Caki2 (cell line): ENCODE measurements at regions not wholly inside any gene's neighbourhood (a gene's known extent, or its start where the extent isn't known, plus 50 kb on each side); places are given as distances from the start of the nearest gene placed in this dataset.
A peak's percentile ranks its signal among the peaks of the same experiment; 100 is the strongest.
"Not testable (repeated sequence)": the region's sequence is repeated elsewhere in the genome, so short reads cannot be mapped to it uniquely, and the experiment has no call there.

Experiments used
- DNase-seq: peaks from one replicate; pipeline ENCODE4 v3.0.0-alpha.2; 2015; ENCODE audit warnings: low read depth
- in situ Hi-C: cut with HindIII; loops from 2 replicates; pipeline ENCODE4 v1.10.0; 2016; ENCODE audit warnings: low sequenced_read_pairs, low pct_unique_long_range_greater_than_20kb, mixed read lengths

DNA sequence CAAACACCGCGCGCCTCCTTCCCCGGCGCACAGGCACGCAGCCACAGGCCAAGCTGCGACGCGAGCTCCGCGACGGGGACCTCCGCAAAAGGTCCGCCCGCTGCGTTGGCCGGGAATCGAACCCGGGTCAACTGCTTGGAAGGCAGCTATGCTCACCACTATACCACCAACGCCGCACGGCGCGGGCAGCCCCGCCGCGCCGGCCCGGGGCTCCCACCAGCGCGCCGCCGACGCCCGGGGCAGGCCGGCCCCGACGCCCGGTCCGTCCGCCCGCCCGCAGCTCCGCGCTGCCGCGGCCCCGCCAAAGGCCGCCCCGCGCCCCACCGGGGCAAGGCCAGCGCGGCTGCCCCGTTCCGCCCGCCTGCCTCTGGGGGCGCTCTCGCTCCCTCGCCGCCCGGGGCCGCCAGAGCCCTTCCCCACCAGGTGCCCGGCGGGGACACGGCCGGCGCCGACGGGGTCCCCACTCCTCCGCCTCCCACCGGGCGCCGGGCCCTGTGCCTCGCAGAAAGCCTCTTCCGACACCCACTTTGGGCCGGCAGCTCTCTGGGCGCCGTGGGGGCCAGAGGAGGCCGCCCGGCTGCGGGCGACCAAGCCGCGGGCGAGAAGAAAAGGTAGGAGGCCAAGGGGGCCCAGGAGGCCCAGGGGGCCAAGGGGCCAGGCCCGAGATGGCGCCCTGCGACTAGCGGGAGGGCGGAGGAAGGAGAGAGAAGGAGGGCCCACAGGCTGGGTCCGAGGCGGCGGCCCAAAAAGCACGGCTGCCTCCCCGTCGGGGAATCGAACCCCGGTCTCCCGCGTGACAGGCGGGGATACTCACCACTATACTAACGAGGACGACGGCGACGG is 50.2 kb upstream of the FCGR2A start:
- DNase-seq, in situ Hi-C loops: not testable (repeated sequence)

GRCh38 chr1:161453950-161454864 is 51.0 kb upstream of the FCGR2A start:
- in situ Hi-C loops, DNase-seq: not testable (repeated sequence)

DNA sequence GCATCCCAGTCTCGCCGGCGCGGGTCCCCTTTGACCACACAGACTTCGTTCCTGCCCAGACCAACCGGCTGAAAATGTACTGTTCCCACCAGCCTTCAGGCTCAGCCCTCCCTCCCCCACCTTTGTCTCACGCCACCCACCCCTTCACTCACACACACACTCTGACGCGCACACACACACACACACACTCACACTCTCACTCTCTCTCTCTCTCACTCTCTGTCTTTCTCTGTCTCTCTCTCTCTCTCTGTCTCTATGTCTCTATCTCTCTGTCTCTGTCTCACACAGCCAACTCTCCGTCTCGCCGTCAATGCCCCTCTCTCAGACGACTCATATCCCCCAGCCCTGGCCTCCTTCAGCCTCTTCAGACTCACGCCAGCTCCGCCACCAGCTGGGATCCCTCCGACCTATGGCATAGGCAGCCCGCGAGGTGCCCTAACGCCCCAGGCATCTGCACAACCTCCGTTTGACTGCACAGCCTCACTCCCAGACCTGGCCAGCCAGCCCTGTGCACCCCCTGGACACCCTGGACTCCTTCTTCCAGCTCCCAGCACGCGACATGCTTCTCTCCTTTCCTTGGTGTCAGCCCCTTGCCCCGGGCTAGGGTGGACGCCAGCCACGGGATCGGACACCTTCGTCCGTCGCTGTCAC is 53.4 kb upstream of the FCGR2A start:
- in situ Hi-C loops, DNase-seq: not testable (repeated sequence)

DNA sequence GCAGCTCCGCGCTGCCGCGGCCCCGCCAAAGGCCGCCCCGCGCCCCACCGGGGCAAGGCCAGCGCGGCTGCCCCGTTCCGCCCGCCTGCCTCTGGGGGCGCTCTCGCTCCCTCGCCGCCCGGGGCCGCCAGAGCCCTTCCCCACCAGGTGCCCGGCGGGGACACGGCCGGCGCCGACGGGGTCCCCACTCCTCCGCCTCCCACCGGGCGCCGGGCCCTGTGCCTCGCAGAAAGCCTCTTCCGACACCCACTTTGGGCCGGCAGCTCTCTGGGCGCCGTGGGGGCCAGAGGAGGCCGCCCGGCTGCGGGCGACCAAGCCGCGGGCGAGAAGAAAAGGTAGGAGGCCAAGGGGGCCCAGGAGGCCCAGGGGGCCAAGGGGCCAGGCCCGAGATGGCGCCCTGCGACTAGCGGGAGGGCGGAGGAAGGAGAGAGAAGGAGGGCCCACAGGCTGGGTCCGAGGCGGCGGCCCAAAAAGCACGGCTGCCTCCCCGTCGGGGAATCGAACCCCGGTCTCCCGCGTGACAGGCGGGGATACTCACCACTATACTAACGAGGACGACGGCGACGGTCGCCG is 57.4 kb upstream of the FCGR2A start:
- in situ Hi-C loops, DNase-seq: not testable (repeated sequence)

DNA sequence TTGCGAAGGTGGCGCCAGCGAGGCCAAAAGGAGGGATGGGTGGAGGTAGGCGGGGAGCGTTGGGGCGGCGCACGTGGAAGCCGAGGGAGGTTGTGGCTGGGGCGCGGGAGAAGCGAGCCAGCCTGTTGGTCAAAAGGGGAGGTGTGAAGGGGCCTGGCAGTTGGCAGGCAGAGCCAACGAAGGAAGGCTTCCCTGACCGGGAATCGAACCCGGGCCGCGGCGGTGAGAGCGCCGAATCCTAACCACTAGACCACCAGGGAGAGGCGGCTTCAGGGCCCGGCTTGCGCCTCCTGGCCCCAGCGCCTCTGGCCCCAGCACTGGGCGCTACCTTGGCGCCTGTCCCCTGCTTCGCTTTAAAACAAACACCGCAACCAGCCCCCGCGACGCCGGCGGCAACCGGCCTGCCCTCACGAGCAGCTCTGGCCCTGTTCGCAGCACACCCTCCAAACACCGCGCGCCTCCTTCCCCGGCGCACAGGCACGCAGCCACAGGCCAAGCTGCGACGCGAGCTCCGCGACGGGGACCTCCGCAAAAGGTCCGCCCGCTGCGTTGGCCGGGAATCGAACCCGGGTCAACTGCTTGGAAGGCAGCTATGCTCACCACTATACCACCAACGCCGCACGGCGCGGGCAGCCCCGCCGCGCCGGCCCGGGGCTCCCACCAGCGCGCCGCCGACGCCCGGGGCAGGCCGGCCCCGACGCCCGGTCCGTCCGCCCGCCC is 58.1 kb upstream of the FCGR2A start:
- DNase-seq, in situ Hi-C loops: not testable (repeated sequence)

DNA sequence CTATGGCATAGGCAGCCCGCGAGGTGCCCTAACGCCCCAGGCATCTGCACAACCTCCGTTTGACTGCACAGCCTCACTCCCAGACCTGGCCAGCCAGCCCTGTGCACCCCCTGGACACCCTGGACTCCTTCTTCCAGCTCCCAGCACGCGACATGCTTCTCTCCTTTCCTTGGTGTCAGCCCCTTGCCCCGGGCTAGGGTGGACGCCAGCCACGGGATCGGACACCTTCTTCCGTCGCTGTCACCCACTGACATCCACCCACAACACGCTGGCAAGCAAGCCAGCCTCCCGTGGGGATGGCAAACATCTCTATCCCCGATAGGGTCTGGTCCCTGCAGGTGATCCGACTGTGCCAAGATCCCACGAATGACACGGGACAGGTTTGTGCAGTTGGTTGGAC is 60.5 kb upstream of the FCGR2A start:
- in situ Hi-C loops, DNase-seq: not testable (repeated sequence)

DNA sequence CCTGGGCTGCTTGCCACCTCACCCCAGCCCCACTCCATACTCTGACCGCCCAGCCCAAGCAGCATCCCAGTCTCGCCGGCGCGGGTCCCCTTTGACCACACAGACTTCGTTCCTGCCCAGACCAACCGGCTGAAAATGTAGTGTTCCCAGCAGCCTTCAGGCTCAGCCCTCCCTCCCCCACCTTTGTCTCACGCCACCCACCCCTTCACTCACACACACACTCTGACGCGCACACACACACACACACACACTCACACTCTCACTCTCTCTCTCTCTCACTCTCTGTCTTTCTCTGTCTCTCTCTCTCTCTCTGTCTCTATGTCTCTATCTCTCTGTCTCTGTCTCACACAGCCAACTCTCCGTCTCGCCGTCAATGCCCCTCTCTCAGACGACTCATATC is 61.0 kb upstream of the FCGR2A start:
- in situ Hi-C loops, DNase-seq: not testable (repeated sequence)

DNA sequence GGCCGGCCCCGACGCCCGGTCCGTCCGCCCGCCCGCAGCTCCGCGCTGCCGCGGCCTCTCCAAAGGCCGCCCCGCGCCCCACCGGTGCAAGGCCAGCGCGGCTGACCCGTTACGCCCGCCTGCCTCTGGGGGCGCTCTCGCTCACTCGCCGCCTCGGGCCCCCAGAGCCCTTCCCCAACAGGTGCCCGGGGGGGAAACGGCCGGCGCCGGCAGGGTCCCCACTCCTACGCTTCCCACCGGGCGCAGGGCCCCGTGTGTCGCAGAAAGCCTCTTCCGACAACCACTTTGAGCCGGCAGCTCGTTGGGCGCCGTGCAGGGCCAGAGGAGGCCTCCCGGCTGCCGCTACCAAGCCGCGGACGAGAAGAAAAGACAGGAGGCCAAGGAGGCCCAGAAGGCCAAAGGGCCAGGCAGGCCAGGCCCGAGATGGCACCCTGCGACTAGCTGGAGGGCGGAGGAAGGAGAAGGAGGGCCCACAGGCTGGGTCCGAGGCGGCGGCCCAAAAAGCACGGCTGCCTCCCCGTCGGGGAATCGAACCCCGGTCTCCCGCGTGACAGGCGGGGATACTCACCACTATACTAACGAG is 64.9 kb upstream of the FCGR2A start:
- in situ Hi-C loops = no loop called here
- DNase-seq = peak; percentile 87

DNA sequence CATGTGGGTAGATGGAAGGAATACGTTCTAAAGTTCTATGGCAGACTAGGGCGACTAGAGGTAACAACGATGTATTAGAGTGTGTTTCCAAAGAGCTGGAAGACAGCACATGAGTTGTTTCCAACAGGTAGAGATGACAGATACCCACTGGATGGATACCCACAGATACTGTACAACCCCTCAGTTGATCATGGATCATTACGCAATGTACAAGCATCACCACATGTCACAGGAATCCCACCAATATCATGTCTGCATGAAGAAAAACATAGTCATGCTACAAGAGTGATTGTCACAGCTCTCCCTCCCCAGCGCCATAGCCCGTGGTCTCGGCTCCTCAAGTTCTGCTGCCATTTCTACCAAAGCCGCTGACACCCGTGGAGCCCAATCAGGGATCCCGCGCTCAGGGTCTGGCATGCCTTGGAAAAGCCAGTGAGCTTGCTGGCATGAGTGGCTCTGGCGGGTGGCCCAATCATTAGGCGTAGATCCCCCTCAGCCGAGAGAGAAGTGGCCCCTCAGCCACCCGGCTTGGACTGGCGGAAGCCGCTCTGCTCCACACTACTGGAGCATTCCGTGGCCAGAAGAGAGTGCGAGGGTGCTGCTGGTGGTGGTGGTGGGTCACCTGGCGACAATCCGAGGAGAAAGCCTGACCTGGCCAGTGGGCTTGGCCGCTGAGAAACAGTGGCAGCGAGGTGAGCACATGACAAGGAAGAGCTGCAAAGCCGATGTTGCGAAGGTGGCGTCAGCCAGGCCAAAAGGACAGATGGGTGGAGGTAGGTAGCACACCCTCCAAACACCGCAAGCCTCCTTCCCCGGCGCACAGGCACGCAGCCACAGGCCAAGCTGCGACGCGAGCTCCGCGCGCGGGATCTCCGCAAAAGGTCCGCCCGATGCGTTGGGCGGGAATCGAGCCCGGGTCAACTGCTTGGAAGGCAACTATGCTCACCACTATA is 65.7 kb upstream of the FCGR2A start:
- peak; percentile 65 for DNase-seq
- in situ Hi-C loops = no loop called here

DNA sequence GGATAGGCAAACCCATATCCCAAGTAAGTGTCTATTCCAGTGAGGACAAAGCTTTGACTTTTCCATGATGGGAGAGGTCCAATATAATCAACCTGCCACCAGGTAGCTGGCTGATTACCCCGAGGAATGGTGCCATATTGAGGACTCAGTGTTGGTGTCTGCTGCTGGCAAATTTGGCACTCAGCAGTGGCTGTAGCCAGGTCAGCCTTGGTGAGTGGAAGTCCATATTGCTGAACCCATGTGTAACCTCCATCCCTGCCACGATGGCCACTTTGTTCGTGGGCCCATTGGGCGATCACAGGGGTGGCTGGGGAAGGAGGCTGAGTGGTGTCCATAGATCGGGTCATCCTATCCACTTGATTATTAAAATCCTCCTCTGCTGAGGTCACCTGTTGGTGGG is 65.5 kb upstream of the CFAP126 start:
- in situ Hi-C loops, DNase-seq: not testable (repeated sequence)

- DNase-seq = no peak
- in situ Hi-C loops = no loop called here
These were observed 64.4 kb upstream of the CFAP126 start for GRCh38 chr1:161432091-161432490.

DNA sequence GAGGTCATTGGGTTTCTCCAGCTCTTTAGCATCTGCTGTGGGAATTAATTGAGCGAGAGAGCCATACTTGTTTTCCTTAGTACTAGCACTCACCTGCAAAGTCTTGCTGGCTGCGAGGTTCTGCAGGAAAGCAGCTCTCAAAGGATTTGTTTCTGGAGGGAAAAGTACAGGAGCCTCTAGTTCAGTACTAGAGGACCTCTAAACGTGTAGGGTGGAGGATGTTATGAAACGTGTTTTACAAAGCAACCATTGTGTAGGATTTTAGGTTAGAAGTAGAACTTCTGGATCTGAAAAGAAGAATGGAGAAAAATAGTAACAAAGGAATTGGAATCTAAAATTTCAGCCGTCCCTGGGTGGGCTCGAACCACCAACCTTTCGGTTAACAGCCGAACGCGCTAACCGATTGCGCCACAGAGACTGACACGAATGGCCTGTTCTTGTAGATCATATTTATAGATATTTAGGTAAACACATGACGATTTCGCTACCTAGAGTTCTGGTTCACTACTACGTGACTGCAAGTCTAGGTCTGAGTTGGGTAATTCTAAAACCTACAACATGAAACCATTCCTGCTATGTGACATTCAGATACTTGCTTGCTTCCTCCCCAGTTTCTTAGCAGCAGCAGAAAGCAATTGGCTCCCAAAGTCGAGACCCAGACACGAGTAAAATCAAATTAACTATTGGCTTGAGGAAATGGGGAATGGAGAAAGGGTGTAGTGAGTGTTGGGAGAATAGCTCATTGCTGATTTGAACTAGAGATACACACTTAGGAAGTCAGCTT is 60.2 kb upstream of the CFAP126 start:
- in situ Hi-C loops = no loop called here
- DNase-seq = peak; percentile 44

DNA sequence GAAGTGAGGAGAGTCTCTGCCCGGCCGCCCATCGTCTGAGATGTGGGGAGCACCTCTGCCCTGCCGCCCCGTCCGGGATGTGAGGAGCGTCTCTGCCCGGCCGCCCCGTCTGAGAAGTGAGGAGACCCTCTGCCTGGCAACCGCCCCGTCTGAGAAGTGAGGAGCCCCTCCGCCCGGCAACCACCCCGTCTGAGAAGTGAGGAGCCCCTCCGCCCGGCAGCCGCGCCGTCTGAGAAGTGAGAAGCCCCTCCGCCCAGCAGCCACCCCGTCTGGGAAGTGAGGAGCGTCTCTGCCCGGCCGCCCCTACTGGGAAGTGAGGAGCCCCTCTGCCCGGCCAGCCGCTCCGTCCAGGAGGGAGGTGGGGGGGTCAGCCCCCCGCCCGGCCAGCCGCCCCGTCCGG is 55.2 kb upstream of the CFAP126 start:
- DNase-seq, in situ Hi-C loops: not testable (repeated sequence)

- no peak for DNase-seq
- in situ Hi-C loops = no loop called here
These were observed 53.8 kb upstream of the CFAP126 start for GRCh38 chr1:161421456-161421855.

- in situ Hi-C loops = no loop called here
- DNase-seq = no peak
These were observed 53.2 kb upstream of the CFAP126 start for GRCh38 chr1:161420763-161421455.
